Caco-2 (cell line): ENCODE measurements at regions not wholly inside any gene's neighbourhood (a gene's known extent, or its start where the extent isn't known, plus 50 kb on each side); places are given as distances from the start of the nearest gene placed in this dataset.

ENCODE experiments used
- BruUV-seq: library from RNA; stranded (reverse); fragments of 400-500 nt; replicated peaks from 2 replicates; lab custom pipeline; 2021; lab: Mats Ljungman, UMichigan
- CTCF ChIA-PET: fragments of 300-600 bp; sonication (Branson Sonifier 250); formaldehyde crosslinking; loops from one replicate; lab custom pipeline; 2022; ENCODE audit warnings: antibody characterized with exemption; lab: Charles Lee
- POLR2A ChIA-PET: fragments of 300-600 bp; sonication (Branson Sonifier 250); formaldehyde crosslinking; loops from one replicate; lab custom pipeline; 2022; ENCODE audit warnings: antibody characterized with exemption; lab: Charles Lee
- DNase-seq, 2 experiments: peaks; one replicate each; pipeline versions ENCODE4 v3.0.0 to v3.0.0-alpha.2; 2020 to 2022
- H3K27me3 ChIP-seq: replicated peaks from 2 replicates; pipeline ENCODE4 v1.6.0; 2011; ENCODE audit warnings: low read length; ENCODE audit not compliant: control insufficient read depth, insufficient read depth
- H3K36me3 ChIP-seq: 2 replicates; pipeline ENCODE4 v1.5.1; 2011; ENCODE audit warnings: low read length; ENCODE audit not compliant: control insufficient read depth, insufficient read depth
- H3K4me1 ChIP-seq: fragments of 250-450 bp; sonication (Bioruptor Pico); 2 replicates; pipeline ENCODE4 v1.5.1; 2020; ENCODE audit warnings: mild to moderate bottlenecking
- H3K4me3 ChIP-seq: 2 replicates; pipeline ENCODE4 v1.5.1; 2011; ENCODE audit warnings: low read depth, mild to moderate bottlenecking, control low read depth, low read length
- H3K9me3 ChIP-seq: fragments of 250-450 bp; sonication (Bioruptor Pico); 2 replicates; pipeline ENCODE4 v1.5.1; 2020; ENCODE audit warnings: mild to moderate bottlenecking, moderate library complexity
- H3K27ac Mint-ChIP-seq: one replicate; pipeline ENCODE4 v1.8.0; 2022; ENCODE audit warnings: mixed read lengths; ENCODE audit not compliant: unreplicated experiment
- H3K27me3 Mint-ChIP-seq: one replicate; pipeline ENCODE4 v1.8.0; 2022; ENCODE audit warnings: mixed read lengths; ENCODE audit not compliant: insufficient read depth, unreplicated experiment
- H3K36me3 Mint-ChIP-seq: one replicate; pipeline ENCODE4 v1.8.0; 2022; ENCODE audit warnings: mild to moderate bottlenecking, mixed read lengths; ENCODE audit not compliant: insufficient read depth, unreplicated experiment
- H3K4me1 Mint-ChIP-seq: one replicate; pipeline ENCODE4 v1.8.0; 2022; ENCODE audit warnings: low read depth, mixed read lengths; ENCODE audit not compliant: unreplicated experiment
- H3K4me3 Mint-ChIP-seq: one replicate; pipeline ENCODE4 v1.8.0; 2022; ENCODE audit warnings: mild to moderate bottlenecking, moderate library complexity, mixed read lengths; ENCODE audit not compliant: unreplicated experiment
- H3K9me3 Mint-ChIP-seq: one replicate; pipeline ENCODE4 v1.8.0; 2022; ENCODE audit warnings: mixed read lengths; ENCODE audit not compliant: unreplicated experiment
- intact Hi-C: fragments of 100-400 bp; cut with micrococcal nuclease; formaldehyde crosslinking; loops from one replicate; pipeline ENCODE4 v1.10.0; 2022; ENCODE audit not compliant: unreplicated experiment
- TF ChIP-seq, protein P1 (sequence below), 2 experiments: fragments of 200-600 bp in 1 of 2; IDR thresholded peaks; 1 replicate in 1 of 2; 2 replicates in 1 of 2; pipeline versions ENCODE4 v1.5.1 to v1.8.0; 2011 to 2022; ENCODE audit warnings: antibody characterized with exemption in 1 of 2, control low read depth in 1 of 2, inconsistent platforms in 1 of 2, low read depth in 1 of 2, low read length in 1 of 2, mild to moderate bottlenecking in 1 of 2, moderate library complexity in 1 of 2; ENCODE audit not compliant: insufficient read depth in 1 of 2, severe bottlenecking in 1 of 2, unreplicated experiment in 1 of 2

DNA sequence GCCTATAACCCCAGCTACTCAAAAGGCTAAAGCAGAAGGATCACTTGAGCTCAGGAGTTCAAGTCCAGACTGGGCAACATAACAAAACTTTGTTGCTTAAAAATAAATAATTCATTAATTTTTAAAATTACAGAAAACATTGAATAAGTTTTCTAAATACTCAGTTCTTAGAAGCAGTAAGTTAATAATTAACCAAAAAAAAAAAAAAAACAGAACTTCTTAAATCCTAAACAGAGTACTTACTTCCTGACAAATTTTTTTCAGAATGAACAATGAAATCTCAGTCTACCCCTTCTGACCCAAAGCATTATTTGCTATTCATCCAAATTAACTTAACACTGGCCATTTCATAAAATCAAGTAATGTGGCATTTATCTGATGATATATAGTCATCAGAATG, 65.4 kb upstream of the ARHGAP32 start:
- intact Hi-C loops = no loop called here
- no peak overlapping the region for H3K4me3 Mint-ChIP-seq
- DNase-seq = no peak
- H3K27ac Mint-ChIP-seq = no peak overlapping the region
- peaks cover 36% of the 10 kb centered on the region for H3K4me1 ChIP-seq
- no peaks in the 10 kb centered on the region for H3K36me3 Mint-ChIP-seq
- CTCF ChIA-PET = interaction anchor here (0.7 kb wide), 2 partner anchors 32 to 893 kb away, joined by 3 to 4 read pairs; no protein-coding TSS in a partner anchor
- TF ChIP-seq, protein P1, sequence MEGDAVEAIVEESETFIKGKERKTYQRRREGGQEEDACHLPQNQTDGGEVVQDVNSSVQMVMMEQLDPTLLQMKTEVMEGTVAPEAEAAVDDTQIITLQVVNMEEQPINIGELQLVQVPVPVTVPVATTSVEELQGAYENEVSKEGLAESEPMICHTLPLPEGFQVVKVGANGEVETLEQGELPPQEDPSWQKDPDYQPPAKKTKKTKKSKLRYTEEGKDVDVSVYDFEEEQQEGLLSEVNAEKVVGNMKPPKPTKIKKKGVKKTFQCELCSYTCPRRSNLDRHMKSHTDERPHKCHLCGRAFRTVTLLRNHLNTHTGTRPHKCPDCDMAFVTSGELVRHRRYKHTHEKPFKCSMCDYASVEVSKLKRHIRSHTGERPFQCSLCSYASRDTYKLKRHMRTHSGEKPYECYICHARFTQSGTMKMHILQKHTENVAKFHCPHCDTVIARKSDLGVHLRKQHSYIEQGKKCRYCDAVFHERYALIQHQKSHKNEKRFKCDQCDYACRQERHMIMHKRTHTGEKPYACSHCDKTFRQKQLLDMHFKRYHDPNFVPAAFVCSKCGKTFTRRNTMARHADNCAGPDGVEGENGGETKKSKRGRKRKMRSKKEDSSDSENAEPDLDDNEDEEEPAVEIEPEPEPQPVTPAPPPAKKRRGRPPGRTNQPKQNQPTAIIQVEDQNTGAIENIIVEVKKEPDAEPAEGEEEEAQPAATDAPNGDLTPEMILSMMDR (IDR thresholded peaks at IDR 0.05; ENCODE audit: insufficient read depth in 1 of 2, low read depth in 1 of 2, low read length in 1 of 2, severe bottlenecking in 1 of 2, unreplicated experiment in 1 of 2) = no peak
- peaks cover 58% of the 10 kb centered on the region for H3K4me1 Mint-ChIP-seq
- no peaks in the 10 kb centered on the region for H3K9me3 ChIP-seq
- POLR2A ChIA-PET = no interaction called here
- no TSS peak for BruUV-seq
- no peaks in the 10 kb centered on the region for H3K36me3 ChIP-seq
- H3K9me3 Mint-ChIP-seq = no peaks in the 10 kb centered on the region
- H3K4me3 ChIP-seq = no peak overlapping the region
- no peaks in the 10 kb centered on the region for H3K27me3 ChIP-seq
- no peaks in the 10 kb centered on the region for H3K27me3 Mint-ChIP-seq

DNA sequence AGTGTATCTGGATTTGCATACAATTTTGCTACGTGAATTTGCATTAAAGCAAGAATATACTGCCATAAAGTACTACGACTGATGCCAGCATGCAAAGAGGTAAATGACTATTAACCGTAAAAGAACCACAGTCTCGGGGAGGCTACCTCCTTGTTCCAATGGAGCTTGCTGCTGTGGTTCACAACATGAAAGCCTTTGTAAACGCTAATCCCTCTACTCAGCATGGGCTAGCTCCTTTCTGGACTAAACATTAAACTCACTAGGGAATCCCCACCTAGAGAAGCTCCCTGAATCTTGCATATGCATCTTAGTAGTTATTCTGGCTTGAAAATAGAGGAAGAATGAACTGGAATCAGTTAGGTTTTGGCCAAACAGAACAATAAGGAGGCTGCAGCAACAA, 60.5 kb upstream of the ARHGAP32 start:
- intact Hi-C loops = no loop called here
- ChIA-PET POLR2A (no interaction called here), CTCF (no interaction called here)
- Histone ChIP-seq H3K4me3 (no peak overlapping the region), H3K9me3 (no peaks in the 10 kb centered on the region), H3K4me1 (peaks cover 9% of the 10 kb centered on the region), H3K27me3 (no peaks in the 10 kb centered on the region), H3K36me3 (no peaks in the 10 kb centered on the region)
- Mint-ChIP-seq H3K4me3 (no peak overlapping the region), H3K27ac (no peak overlapping the region), H3K9me3 (no peaks in the 10 kb centered on the region), H3K36me3 (peaks cover 8% of the 10 kb centered on the region), H3K27me3 (no peaks in the 10 kb centered on the region), H3K4me1 (peaks cover 32% of the 10 kb centered on the region)
- DNase-seq = no peak
- no TSS peak for BruUV-seq
- TF ChIP-seq, protein P1 (IDR thresholded peaks at IDR 0.05; ENCODE audit: insufficient read depth in 1 of 2, low read depth in 1 of 2, low read length in 1 of 2, severe bottlenecking in 1 of 2, unreplicated experiment in 1 of 2) = no peak

DNA sequence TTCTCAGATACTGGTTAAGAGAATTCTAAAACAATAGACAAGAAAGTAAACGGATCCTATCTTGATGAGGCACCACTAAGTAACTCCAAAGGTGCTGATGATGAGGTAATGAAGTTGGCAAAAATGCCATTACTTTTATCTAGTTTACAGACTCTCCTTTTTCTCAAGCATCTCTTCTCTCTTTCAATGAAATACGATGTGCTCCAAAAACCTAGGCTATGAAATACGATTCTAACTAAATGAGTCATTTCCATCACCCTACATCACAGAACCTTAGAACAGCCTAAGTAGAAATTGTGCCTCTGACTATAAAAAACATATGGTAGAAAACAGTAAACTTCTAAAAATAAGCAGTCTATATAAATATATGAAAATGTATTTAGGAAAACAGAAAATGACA, 58.9 kb upstream of the ARHGAP32 start:
- POLR2A ChIA-PET = no interaction called here
- Mint-ChIP-seq H3K27ac (no peak overlapping the region), H3K9me3 (no peaks in the 10 kb centered on the region), H3K27me3 (no peaks in the 10 kb centered on the region), H3K36me3 (peaks cover 8% of the 10 kb centered on the region), H3K4me1 (peaks cover 23% of the 10 kb centered on the region), H3K4me3 (no peak overlapping the region)
- no peaks in the 10 kb centered on the region for H3K9me3 ChIP-seq
- BruUV-seq = no TSS peak
- no peak overlapping the region for H3K4me3 ChIP-seq
- CTCF ChIA-PET = interaction anchor here (0.6 kb wide), 1 partner anchor 24 kb away, joined by 4 read pairs; no protein-coding TSS in a partner anchor
- TF ChIP-seq, protein P1 (IDR thresholded peaks at IDR 0.05; ENCODE audit: insufficient read depth in 1 of 2, low read depth in 1 of 2, low read length in 1 of 2, severe bottlenecking in 1 of 2, unreplicated experiment in 1 of 2) = no peak
- intact Hi-C loops = no loop called here
- peaks cover 14% of the 10 kb centered on the region for H3K4me1 ChIP-seq
- H3K36me3 ChIP-seq = no peaks in the 10 kb centered on the region
- DNase-seq = no peak
- no peaks in the 10 kb centered on the region for H3K27me3 ChIP-seq
